ENCODE measurements at regions not wholly inside any gene's neighbourhood (a gene's known extent, or its start where the extent isn't known, plus 50 kb on each side); places are given as distances from the start of the nearest gene placed in this dataset.

DNA sequence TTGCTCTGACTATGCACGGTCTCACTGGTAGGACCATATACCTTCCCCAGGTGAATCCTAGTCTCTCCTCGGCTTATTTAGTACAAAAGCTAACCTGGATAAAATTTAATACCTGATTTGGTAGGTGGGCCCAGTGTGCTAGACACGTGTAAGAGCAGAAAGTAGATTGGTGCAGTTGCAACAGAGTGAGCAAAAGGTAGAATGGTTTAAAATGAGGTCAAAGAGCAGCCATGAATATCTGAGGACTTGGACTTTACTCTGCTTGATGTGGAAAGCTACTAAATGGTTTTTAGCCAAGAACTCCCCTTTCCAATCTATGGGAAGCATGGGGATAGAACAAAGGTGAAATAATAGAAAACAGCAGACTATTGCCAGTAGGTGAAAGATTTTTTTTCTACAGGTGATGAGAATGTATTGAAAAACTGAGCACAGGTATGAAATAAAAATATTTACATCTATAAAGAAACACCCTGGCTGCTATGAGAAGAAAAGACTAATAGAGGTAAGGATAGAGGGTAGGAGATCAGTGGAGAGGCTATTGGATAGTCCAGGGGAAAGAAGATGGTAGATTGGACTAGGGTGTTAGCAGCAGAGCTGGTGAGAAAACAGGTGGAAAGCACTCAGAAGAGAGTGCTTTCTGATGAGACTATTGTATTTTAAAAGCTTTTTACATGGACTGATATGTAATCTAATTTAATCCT is 61.3 kb upstream of the BCL9 start:
- DNase-seq (no peak), ATAC-seq (no peak)
- Mint-ChIP-seq H3K4me1 (no peaks in the 10 kb centered on the region), H3K4me3 (no peak overlapping the region), H3K27me3 (peaks cover 20% of the 10 kb centered on the region), H3K9me3 (no peaks in the 10 kb centered on the region), H3K27ac (no peak overlapping the region), H3K36me3 (ENCODE audit: low read depth) (no peaks in the 10 kb centered on the region)

DNA sequence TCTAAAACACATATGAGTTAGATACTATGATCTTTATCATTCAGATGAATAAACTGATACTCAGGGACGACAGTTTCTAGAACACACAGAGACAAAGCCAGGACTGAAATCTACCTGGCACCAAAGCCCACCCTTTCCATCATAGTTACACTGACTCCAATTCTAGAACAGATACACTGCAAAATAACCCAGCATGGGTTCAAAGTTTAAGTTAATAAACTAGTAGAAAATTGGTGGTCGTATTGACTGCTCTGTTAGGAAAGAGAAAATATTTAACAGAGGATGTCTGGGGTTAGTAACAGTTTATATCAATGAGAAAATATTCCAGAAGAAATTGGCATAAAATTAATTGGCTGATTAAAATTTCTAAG is 60.8 kb upstream of the BCL9 start:
- DNase-seq = no peak
- H3K27ac Mint-ChIP-seq = no peak overlapping the region
- H3K4me3 Mint-ChIP-seq = no peak overlapping the region
- H3K4me1 Mint-ChIP-seq = no peaks in the 10 kb centered on the region
- H3K9me3 Mint-ChIP-seq = no peaks in the 10 kb centered on the region
- H3K27me3 Mint-ChIP-seq = peaks cover 20% of the 10 kb centered on the region
- ATAC-seq = no peak
- H3K36me3 Mint-ChIP-seq (ENCODE audit: low read depth) = no peaks in the 10 kb centered on the region

DNA sequence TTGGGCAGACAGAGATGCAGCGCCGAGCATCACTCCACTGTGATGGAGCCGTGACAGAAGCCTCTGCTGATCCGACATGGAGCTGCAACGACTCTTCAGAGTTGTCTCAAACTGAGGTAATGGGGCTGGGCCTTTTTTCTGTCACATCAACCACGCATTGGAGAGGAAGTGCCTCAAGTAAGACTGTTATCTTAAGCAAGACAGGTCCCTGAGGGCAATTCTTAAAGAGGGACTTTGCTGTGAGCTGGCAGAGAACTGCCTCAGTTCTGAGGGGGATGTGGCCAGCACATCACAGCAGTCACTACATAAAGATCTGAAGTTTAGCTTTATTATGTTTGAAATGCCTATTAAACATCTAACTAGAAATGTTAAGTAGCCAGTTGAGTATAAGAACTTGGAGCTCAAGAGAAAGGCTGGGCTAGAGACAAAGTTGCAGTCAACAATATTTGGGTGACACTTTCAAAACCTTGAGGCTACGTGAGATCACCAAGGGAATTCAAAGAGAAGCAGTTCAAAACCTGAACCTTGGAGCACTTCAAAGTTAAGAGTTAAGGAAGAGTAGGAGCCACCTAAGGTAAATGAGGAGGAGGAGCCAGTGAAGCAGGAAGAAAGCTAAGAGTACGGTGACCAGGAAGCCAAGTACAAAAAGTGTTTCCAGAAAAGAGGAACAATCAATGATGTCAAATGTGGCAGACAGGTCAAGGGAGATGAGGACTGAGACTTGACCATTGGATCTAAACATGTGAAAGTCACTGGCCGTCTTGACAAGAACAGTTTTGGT is 54.2 kb upstream of the BCL9 start:
- H3K27me3 Mint-ChIP-seq = peaks cover 9% of the 10 kb centered on the region
- no peak overlapping the region for H3K27ac Mint-ChIP-seq
- DNase-seq = no peak
- H3K36me3 Mint-ChIP-seq (ENCODE audit: low read depth) = no peaks in the 10 kb centered on the region
- no peak overlapping the region for H3K4me3 Mint-ChIP-seq
- H3K9me3 Mint-ChIP-seq = no peaks in the 10 kb centered on the region
- ATAC-seq = no peak
- no peaks in the 10 kb centered on the region for H3K4me1 Mint-ChIP-seq

DNA sequence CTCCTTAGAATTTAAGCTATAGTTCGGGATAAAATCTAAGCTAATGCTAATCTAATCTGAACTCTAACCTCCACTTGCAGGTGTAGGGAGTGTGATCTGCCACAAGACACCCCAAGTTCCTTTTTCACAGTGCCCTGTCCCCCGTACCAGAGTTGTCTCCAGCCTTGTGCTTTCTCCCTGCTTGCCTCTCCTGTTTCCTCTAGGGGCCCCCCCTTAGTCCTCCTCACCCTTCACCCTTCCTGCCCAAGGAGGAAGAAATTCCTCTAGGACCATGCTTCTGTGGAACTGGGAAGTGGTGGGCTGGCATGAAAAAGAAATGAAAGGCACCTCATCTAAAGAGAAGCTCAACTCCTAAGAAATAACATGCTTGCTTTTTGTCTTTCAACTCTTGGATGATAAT is 50.2 kb upstream of the BCL9 start:
- DNase-seq = no peak
- Mint-ChIP-seq H3K9me3 (no peaks in the 10 kb centered on the region), H3K36me3 (ENCODE audit: low read depth) (no peaks in the 10 kb centered on the region), H3K27me3 (peaks cover 1% of the 10 kb centered on the region), H3K4me1 (peaks cover 4% of the 10 kb centered on the region), H3K27ac (no peak overlapping the region), H3K4me3 (no peak overlapping the region)
- ATAC-seq = no peak

Data from activated naive CD8-positive, alpha-beta T cell treated with anti-CD3 and anti-CD28 coated beads, Interleukin-2, amount 50 U/mL, for 24 hours (primary cell).